ENCODE measurements at regions not wholly inside any gene's neighbourhood (a gene's known extent, or its start where the extent isn't known, plus 50 kb on each side); places are given as distances from the start of the nearest gene placed in this dataset.

DNA sequence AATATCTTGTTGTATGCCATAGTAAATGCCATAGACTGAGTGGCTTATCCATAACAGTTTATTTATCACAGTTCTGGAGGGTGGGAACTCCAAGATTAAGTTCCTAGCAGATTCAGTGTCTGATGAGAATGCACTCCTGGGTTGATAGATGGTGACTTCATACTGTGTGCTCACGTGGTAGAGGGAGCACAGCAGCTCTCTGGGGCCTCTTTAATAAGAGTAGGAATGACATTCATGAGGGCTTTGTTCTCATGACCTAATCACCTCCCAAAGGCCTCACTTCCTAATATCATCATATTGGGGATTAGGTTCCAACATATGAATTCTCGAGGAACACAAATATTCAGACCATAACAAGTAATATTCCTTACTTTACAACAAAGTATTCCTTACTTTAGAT is 98.1 kb upstream of the SH3BP4 start:
- no peak for ATAC-seq
- TF ChIP-seq POLR2A (IDR thresholded peaks at IDR 0.05): no peak
- TF ChIP-seq, protein P1, sequence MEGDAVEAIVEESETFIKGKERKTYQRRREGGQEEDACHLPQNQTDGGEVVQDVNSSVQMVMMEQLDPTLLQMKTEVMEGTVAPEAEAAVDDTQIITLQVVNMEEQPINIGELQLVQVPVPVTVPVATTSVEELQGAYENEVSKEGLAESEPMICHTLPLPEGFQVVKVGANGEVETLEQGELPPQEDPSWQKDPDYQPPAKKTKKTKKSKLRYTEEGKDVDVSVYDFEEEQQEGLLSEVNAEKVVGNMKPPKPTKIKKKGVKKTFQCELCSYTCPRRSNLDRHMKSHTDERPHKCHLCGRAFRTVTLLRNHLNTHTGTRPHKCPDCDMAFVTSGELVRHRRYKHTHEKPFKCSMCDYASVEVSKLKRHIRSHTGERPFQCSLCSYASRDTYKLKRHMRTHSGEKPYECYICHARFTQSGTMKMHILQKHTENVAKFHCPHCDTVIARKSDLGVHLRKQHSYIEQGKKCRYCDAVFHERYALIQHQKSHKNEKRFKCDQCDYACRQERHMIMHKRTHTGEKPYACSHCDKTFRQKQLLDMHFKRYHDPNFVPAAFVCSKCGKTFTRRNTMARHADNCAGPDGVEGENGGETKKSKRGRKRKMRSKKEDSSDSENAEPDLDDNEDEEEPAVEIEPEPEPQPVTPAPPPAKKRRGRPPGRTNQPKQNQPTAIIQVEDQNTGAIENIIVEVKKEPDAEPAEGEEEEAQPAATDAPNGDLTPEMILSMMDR (IDR thresholded peaks at IDR 0.05): no peak
- intact Hi-C loops (cut with DNase I): no loop called here
- no peaks in the 10 kb centered on the region for H3K27me3 ChIP-seq
- no peak overlapping the region for H3K27ac ChIP-seq
- no peaks in the 10 kb centered on the region for H3K36me3 ChIP-seq
- H3K9me3 ChIP-seq: peaks cover 0 to 3% (median 0%) of the 10 kb centered on the region in 12 donors
- no peak overlapping the region for H3K4me3 ChIP-seq
- DNase-seq: no peak
- peaks cover 0 to 4% (median 0%) of the 10 kb centered on the region in 12 donors for H3K4me1 ChIP-seq
- WGBS, 4 donors: 68 to 81% (median 74%) methylated on average over 2 of the region's 2 CpGs

DNA sequence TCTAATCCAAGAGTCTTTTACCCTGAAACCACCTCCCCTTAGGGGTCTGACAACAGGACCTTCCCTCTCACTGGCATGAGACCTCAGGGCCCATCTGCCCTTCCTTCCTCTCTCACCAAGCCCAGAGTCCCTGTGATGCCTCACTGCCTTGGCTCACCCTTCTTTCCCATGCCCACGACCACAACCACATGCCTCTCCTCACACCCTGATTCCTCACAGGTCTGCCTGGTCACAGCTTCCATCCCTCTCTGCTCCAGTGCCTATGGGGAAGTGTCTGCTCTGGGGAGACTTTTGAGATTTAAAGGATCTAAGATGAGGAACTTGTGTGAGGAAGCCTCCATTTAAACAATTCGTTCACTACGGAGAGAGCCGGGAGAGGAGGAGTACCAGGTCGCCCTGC is 98.9 kb upstream of the SH3BP4 start:
- 80 to 92% (median 91%) methylated on average over 5 of the region's 5 CpGs for WGBS, 4 donors
- ATAC-seq: no peak
- H3K27me3 ChIP-seq: no peaks in the 10 kb centered on the region
- intact Hi-C loops (cut with DNase I): no loop called here
- no peaks in the 10 kb centered on the region for H3K36me3 ChIP-seq
- H3K27ac ChIP-seq: no peak overlapping the region
- no peak overlapping the region for H3K4me3 ChIP-seq
- no peak for TF ChIP-seq POLR2A (IDR thresholded peaks at IDR 0.05)
- TF ChIP-seq, protein P1 (IDR thresholded peaks at IDR 0.05): no peak
- peaks cover 0 to 3% (median 0%) of the 10 kb centered on the region in 12 donors for H3K9me3 ChIP-seq
- no peak for DNase-seq
- peaks cover 0 to 9% (median 0%) of the 10 kb centered on the region in 12 donors for H3K4me1 ChIP-seq

DNA sequence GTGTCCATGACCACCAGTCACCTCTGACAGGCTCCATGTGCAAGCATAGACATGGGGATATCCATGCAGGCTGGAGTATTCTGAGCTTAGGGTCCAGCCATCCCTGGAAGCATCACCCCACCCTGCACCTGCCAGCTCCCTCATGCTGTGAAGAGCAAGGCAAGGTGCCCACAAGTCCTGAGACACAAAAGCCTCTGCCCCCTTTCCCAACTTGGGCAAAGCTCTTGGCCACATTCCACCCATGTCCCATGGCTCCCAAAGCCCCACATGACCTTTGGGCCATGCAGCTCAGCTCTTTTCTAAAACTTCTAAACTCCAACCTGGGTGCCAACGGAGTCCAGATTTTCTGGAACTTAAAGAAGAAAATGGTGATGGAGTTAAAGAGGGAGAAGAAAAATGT is 99.8 kb upstream of the SH3BP4 start:
- ATAC-seq: no peak
- Histone ChIP-seq H3K36me3 (no peaks in the 10 kb centered on the region), H3K4me1 (peaks cover 0 to 9% (median 0%) of the 10 kb centered on the region in 12 donors), H3K27ac (no peak overlapping the region), H3K27me3 (no peaks in the 10 kb centered on the region), H3K9me3 (peaks cover 0 to 3% (median 0%) of the 10 kb centered on the region in 12 donors), H3K4me3 (no peak overlapping the region)
- TF ChIP-seq POLR2A (IDR thresholded peaks at IDR 0.05): no peak
- TF ChIP-seq, protein P1 (IDR thresholded peaks at IDR 0.05): no peak
- intact Hi-C loops (cut with DNase I): no loop called here
- no peak for DNase-seq
- WGBS, 4 donors: 38 to 98% (median 94%) methylated on average over 1 of the region's 1 CpG

DNA sequence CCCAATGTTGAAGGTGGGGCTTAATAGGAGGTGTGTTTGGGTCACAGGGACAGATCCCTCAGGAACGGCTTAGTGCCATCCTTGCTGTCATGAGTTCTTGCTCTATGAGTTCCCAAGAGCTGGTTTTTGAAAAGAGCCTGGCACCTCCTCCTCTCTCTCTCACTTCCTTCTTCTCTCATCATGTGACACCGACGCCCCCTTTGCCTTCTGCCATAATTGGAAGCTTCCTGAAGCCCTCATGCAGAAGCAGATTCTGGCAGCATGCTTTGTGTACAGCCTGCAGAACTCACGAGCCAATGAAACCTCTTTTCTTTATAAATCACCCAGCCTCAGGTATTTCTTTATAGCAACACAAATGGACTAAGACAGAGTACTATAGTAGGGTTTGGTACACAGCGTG is 100.4 kb upstream of the SH3BP4 start:
- H3K4me3 ChIP-seq: no peak overlapping the region
- TF ChIP-seq POLR2A (IDR thresholded peaks at IDR 0.05): no peak
- TF ChIP-seq, protein P1 (IDR thresholded peaks at IDR 0.05): no peak
- H3K4me1 ChIP-seq: peaks cover 0 to 9% (median 0%) of the 10 kb centered on the region in 12 donors
- no peak overlapping the region for H3K27ac ChIP-seq
- DNase-seq (no peak), ATAC-seq (no peak)
- H3K27me3 ChIP-seq: no peaks in the 10 kb centered on the region
- H3K9me3 ChIP-seq: peaks cover 0 to 3% (median 0%) of the 10 kb centered on the region in 12 donors
- 84 to 91% (median 89%) methylated on average over 5 of the region's 5 CpGs for WGBS, 4 donors
- intact Hi-C loops (cut with DNase I): no loop called here
- no peaks in the 10 kb centered on the region for H3K36me3 ChIP-seq

Data from heart left ventricle (tissue), 16 donors.